Right atrium auricular region (tissue), 2 donors: ENCODE measurements at regions not wholly inside any gene's neighbourhood (a gene's known extent, or its start where the extent isn't known, plus 50 kb on each side); places are given as distances from the start of the nearest gene placed in this dataset.

ENCODE experiments used
- DNase-seq: peaks from one replicate; pipeline ENCODE4 v3.0.0-alpha.2; 2019; ENCODE audit warnings: low spot score
- H3K27ac ChIP-seq, 2 donors: fragments of 200-600 bp; sonication (generic); 1 replicate in 1 of 2; 2 replicates in 1 of 2; pipeline ENCODE4 v1.5.1; 2016 to 2019
- H3K27me3 ChIP-seq, 2 donors: fragments of 200-600 bp; sonication (generic); one replicate each; pipeline versions ENCODE4 v1.5.1 to v1.6.0; 2017 to 2019
- H3K36me3 ChIP-seq: fragments of 200-600 bp; sonication (generic); one replicate; pipeline ENCODE4 v1.5.1; 2016
- H3K4me1 ChIP-seq, 2 donors: fragments of 200-600 bp; sonication (generic); one replicate each; pipeline versions ENCODE4 v1.5.1 to v1.6.0; 2017 to 2019
- H3K4me3 ChIP-seq, 2 donors: fragments of 200-600 bp; sonication (generic); 1 replicate in 1 of 2; 2 replicates in 1 of 2; pipeline ENCODE4 v1.5.1; 2017 to 2019; ENCODE audit warnings: mild to moderate bottlenecking in 1 of 2, moderate library complexity in 1 of 2
- H3K9me3 ChIP-seq, 2 donors: fragments of 200-600 bp; sonication (generic); one replicate each; pipeline ENCODE4 v1.5.1; 2019
- TF ChIP-seq, protein P1 (sequence below), 2 donors: fragments of 200-600 bp; sonication (generic); IDR thresholded peaks; one replicate each; pipeline ENCODE4 v1.5.1; 2019; ENCODE audit warnings: antibody characterized with exemption in 2 of 2

DNA sequence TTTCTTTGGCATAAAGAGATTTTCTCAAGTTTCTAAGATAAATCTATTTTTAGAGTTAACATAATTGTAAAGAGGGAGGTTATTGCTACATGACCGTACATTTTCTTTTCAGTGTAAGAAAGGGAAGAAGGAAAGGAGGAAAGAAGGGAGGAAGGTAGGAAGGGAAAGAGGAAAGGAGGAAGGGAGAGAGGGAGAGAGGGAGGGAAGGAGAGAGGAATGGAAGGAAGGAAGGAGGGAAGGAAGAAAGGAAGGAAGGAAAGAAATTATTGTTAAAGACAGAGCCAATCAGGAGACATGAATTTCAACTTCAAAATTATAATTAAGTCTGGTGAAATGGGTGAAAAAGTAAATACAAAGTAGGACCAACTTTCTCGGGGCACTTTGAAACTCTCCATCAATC lies 197.6 kb downstream of the SNCA start:
- H3K9me3 ChIP-seq = no peaks in the 10 kb centered on the region
- H3K27ac ChIP-seq = no peak overlapping the region
- H3K4me3 ChIP-seq = no peak overlapping the region
- no peaks in the 10 kb centered on the region for H3K27me3 ChIP-seq
- H3K36me3 ChIP-seq = no peaks in the 10 kb centered on the region
- H3K4me1 ChIP-seq = no peaks in the 10 kb centered on the region
- TF ChIP-seq, protein P1, sequence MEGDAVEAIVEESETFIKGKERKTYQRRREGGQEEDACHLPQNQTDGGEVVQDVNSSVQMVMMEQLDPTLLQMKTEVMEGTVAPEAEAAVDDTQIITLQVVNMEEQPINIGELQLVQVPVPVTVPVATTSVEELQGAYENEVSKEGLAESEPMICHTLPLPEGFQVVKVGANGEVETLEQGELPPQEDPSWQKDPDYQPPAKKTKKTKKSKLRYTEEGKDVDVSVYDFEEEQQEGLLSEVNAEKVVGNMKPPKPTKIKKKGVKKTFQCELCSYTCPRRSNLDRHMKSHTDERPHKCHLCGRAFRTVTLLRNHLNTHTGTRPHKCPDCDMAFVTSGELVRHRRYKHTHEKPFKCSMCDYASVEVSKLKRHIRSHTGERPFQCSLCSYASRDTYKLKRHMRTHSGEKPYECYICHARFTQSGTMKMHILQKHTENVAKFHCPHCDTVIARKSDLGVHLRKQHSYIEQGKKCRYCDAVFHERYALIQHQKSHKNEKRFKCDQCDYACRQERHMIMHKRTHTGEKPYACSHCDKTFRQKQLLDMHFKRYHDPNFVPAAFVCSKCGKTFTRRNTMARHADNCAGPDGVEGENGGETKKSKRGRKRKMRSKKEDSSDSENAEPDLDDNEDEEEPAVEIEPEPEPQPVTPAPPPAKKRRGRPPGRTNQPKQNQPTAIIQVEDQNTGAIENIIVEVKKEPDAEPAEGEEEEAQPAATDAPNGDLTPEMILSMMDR (IDR thresholded peaks at IDR 0.05) = no peak
- no peak for DNase-seq

DNA sequence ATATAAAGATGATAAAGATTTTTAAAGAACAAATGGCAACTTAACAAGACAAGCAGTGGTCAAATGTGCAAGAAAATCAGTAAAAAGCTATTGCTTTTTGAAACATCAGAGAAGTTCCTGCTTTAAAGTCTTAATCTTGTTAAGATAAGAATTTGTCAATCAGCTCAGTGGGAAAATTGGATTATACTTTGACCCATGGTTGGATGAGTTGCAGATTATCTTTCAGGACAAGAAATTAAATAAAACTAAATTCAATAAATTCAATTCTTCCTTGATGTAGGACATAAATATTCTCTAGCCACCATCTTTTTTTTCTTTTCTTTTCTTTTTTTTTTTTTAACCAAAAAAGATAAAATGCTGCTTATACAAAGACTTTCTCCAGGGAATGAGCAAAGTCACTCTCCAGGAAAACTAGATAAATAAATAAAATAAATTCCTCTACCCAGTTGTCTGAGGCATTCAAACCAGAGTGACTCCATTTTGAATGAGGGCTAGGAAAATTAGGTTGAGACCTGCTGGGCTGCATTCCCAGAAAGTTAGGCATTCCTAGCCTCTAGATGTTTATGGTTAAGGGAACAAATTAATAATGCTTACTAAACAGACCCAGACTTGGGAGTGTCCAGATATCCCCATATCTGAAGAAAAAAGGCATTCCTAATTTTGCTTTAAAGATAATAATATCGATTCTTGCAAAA lies 211.2 kb downstream of the SNCA start:
- DNase-seq = no peak
- H3K36me3 ChIP-seq = no peaks in the 10 kb centered on the region
- H3K4me3 ChIP-seq = no peak overlapping the region
- TF ChIP-seq, protein P1 (IDR thresholded peaks at IDR 0.05) = no peak
- no peaks in the 10 kb centered on the region for H3K9me3 ChIP-seq
- no peak overlapping the region for H3K27ac ChIP-seq
- H3K4me1 ChIP-seq = no peaks in the 10 kb centered on the region
- H3K27me3 ChIP-seq = no peaks in the 10 kb centered on the region

DNA sequence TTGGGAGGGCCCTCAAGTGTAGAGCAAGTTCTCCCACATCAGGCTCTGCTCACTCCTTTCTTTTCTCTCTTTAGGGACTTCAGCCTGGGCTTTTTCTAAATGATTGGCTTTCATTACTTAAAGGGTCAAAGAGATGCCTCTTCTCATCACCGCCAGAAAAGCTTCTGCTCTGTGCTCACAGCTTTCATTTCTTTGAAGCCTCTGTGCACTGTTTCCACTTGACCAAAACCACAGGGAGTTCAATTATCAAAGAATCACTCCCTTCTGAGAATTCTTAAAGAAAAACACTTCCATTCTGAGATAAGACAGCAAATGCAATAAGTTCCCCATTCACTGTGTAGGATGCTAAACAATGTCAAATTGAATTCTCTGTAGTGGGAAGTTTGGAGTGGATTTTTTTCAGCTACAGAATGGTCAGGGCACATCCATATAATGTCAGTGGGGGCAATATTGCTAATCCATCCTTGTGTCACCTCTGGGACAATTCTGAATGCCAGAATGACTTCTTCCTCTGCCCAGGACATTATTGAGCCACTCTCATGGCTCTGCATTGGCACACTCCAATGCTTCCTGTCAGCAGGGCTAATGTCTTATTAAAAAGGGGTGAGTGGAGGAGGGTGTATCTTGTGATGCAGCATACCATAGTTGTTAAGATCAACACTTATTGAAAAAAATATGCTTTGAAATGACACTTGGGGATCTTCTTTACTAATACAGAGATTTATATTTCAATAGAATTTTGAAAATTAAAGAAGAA lies 217.6 kb downstream of the SNCA start:
- DNase-seq = no peak
- Histone ChIP-seq H3K36me3 (no peaks in the 10 kb centered on the region), H3K27me3 (no peaks in the 10 kb centered on the region), H3K4me3 (no peak overlapping the region), H3K27ac (no peak overlapping the region), H3K4me1 (no peaks in the 10 kb centered on the region), H3K9me3 (no peaks in the 10 kb centered on the region)
- TF ChIP-seq, protein P1 (IDR thresholded peaks at IDR 0.05) = no peak

DNA sequence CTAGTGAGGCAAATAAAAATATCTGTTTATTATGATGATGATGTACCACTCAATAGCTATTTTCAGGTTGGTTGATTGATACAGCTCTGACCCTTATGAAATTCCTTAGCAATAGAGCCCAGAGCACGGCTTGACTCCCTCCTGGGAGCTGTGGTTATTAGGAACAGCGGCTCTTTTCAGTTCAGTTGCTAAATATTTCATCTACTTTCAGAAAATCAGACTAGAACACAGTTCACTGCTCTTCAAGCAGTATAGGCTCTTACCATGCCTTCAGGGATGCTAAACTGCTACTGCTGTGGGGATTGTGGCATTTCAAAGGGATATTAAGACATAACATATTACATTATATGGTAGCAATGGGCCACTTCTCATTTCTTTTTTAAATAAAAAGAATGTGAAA lies 218.8 kb downstream of the SNCA start:
- Histone ChIP-seq H3K27me3 (no peaks in the 10 kb centered on the region), H3K27ac (no peak overlapping the region), H3K36me3 (no peaks in the 10 kb centered on the region), H3K9me3 (no peaks in the 10 kb centered on the region), H3K4me1 (no peaks in the 10 kb centered on the region), H3K4me3 (no peak overlapping the region)
- no peak for DNase-seq
- TF ChIP-seq, protein P1 (IDR thresholded peaks at IDR 0.05) = no peak

DNA sequence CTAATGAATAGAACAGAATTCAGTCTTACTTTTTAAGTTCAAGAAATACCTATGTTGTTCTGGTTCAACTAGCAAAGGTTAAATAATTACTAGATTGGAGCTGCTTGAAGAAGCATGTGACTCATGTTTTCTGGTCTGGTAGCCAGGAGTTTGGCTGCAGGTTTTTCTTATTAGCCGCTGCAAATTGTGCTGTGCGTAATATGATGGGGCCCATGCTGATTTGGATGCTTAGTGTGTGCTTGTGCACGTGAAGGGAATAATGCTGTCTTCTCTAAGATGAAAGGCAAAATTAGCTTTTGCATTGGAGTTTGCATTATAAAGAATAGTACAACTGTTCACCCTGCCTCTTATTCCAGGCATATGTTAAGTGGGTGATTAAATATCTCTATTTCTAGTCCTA lies 219.6 kb downstream of the SNCA start:
- DNase-seq = no peak
- H3K4me3 ChIP-seq = no peak overlapping the region
- no peaks in the 10 kb centered on the region for H3K4me1 ChIP-seq
- H3K27ac ChIP-seq = no peak overlapping the region
- H3K9me3 ChIP-seq = no peaks in the 10 kb centered on the region
- no peaks in the 10 kb centered on the region for H3K36me3 ChIP-seq
- TF ChIP-seq, protein P1 (IDR thresholded peaks at IDR 0.05) = no peak
- no peaks in the 10 kb centered on the region for H3K27me3 ChIP-seq
